NCI-H524 (cell line): ENCODE measurements at regions not wholly inside any gene's neighbourhood (a gene's known extent, or its start where the extent isn't known, plus 50 kb on each side); places are given as distances from the start of the nearest gene placed in this dataset.

Source experiments
- DNase-seq, 2 experiments: peaks; one replicate each; lab custom pipeline; 2025; lab: John Stamatoyannopoulos, UW

GRCh38 chr12:98146043-98146442, 369.3 kb upstream of the TMPO start:
- no peak for DNase-seq

- DNase-seq, result no peak
Measured at GRCh38 chr12:98146487-98146886, 368.9 kb upstream of the TMPO start.

GRCh38 chr12:98149270-98149669, 366.1 kb upstream of the TMPO start:
- DNase-seq, result no peak

- DNase-seq, result peak; percentile 4 to 22
Measured at GRCh38 chr12:98149691-98150210, 365.6 kb upstream of the TMPO start.

GRCh38 chr12:98151105-98151590, 364.2 kb upstream of the TMPO start:
- DNase-seq, result no peak

GRCh38 chr12:98151984-98152383, 363.4 kb upstream of the TMPO start:
- no peak for DNase-seq

GRCh38 chr12:98154850-98155249, 360.5 kb upstream of the TMPO start:
- peak in 1 of 2 experiments; percentile 59 for DNase-seq

GRCh38 chr12:98156697-98157096, 358.7 kb upstream of the TMPO start:
- no peak for DNase-seq

GRCh38 chr12:98162906-98163678, 352.3 kb upstream of the TMPO start:
- DNase-seq, result peak; percentile 44 to 89

GRCh38 chr12:98172304-98172703, 343.1 kb upstream of the TMPO start:
- no peak for DNase-seq

- DNase-seq, result no peak
Measured at GRCh38 chr12:98172801-98173200, 342.6 kb upstream of the TMPO start.

- no peak for DNase-seq
Measured at GRCh38 chr12:98173773-98174427, 341.5 kb upstream of the TMPO start.

- DNase-seq, result no peak
Measured at GRCh38 chr12:98174428-98174809, 341.0 kb upstream of the TMPO start.

- DNase-seq, result no peak
Measured at GRCh38 chr12:98178126-98178525, 337.3 kb upstream of the TMPO start.

GRCh38 chr12:98179151-98179550, 336.2 kb upstream of the TMPO start:
- DNase-seq, result no peak

- DNase-seq, result no peak
Measured at GRCh38 chr12:98180603-98181002, 334.8 kb upstream of the TMPO start.

- no peak for DNase-seq
Measured at GRCh38 chr12:98182821-98183220, 332.6 kb upstream of the TMPO start.

GRCh38 chr12:98185606-98186005, 329.8 kb upstream of the TMPO start:
- no peak for DNase-seq

GRCh38 chr12:98188650-98189077, 326.7 kb upstream of the TMPO start:
- DNase-seq, result no peak

GRCh38 chr12:98194591-98194990, 320.8 kb upstream of the TMPO start:
- DNase-seq, result no peak

- peak in 1 of 2 experiments; percentile 15 for DNase-seq
Measured at GRCh38 chr12:98198261-98198982, 317.0 kb upstream of the TMPO start.

- DNase-seq, result peak; percentile 9 to 10
Measured at GRCh38 chr12:98208816-98209215, 306.6 kb upstream of the TMPO start.
